GM21529 (cell line): ENCODE measurements at regions not wholly inside any gene's neighbourhood (a gene's known extent, or its start where the extent isn't known, plus 50 kb on each side); places are given as distances from the start of the nearest gene placed in this dataset.

Experiments used
- ATAC-seq: cut with Tn5 transposase; IDR thresholded peaks from one replicate; pipeline ENCODE4 v1.9.1; 2021; ENCODE audit not compliant: unreplicated experiment

DNA sequence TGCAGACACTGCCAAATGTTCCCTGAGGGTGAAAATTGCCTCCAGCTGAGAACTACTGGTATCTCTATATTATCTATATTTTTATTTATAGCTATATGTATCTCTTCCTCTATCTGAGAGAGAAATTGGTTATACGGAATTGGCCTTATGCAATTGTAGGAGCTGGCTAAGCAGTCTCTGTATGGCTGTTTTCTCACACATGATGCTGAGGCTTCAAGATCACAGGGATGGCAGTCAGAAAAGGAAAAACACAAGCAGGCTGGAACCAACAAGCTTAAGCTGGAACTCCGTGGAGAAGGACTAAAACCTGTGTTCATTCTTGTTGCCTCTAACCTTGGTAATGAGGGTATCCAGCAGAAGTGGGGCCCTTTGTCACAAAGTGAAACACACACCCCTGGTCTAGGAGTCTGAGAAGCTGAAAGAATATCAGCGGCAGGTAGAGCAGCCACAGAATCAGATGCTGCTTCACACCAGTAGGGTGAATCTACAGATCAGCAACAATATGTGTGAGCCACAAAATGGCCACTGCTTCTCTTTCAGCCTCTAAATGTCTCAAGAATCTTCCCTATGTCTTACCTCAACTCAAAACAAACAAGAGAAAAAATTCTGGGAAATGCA lies 166.5 kb upstream of the PPP1R2C start:
- no peak for ATAC-seq

DNA sequence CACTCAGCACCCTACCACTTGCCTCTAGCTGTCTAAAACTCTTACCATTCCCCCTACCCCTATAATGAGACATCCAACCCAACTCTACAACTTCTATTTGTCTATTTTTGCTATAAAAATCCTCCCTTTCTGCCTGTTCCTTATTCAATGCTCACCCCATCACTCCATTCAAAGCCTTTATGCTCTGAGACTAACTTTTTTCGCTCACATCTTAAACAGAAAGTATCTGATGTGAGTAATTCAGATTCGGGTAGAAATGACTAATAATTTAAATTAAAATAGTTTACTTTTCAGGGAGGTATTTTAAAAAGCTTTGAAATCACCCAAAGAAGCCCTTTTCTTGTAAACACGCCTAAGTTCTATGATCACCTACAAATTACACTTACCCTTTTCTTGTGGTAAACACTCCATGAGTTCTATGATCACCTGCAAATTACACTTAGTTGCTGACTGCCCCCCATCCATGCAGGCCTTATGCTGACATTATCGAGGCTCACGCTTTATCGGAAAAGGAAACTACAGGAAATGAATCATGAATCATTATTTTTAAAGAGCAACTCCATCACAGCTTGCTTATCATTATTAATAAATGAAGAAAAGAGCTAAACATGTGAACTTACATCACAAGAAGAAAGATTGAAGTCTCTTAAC lies 168.7 kb upstream of the PPP1R2C start:
- no peak for ATAC-seq

DNA sequence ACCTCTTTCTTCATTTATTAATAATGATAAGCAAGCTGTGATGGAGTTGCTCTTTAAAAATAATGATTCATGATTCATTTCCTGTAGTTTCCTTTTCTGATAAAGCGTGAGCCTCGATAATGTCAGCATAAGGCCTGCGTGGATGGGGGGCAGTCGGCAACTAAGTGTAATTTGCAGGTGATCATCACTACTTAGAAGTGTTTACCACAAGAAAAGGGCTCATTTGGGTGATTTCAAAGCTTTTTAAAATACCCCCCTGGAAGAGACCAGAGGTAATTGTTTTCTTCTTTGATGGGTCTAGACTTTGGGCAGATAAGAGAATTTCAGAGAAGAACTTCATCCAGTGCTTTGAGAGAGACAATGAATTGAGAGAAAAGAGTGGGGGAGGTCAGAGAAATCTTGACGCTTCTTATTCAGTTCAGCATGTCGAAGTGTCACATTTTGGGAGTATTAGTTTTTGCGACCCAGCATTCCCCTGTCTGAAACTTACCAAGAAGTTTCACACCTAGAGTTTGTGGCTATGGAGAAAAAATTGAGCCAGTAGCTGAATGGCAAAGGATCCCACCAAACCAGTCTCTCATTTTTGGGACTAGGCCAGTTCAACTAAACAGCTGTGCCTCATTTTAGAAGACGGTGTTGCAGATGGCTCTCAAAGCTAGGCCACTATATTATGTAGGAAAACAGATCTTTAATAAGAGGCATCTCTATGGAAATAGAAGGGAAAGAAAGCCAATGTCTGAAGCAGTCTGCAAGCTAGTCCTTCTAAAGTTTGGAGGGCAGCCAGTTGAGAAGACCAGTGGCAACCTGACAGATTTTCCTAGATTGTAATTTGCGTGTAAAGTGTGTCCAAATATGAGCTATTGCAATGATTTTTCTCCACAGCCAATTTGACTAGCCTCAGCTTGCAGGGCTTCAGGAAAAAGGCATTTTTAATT lies 171.0 kb upstream of the PPP1R2C start:
- no peak for ATAC-seq

DNA sequence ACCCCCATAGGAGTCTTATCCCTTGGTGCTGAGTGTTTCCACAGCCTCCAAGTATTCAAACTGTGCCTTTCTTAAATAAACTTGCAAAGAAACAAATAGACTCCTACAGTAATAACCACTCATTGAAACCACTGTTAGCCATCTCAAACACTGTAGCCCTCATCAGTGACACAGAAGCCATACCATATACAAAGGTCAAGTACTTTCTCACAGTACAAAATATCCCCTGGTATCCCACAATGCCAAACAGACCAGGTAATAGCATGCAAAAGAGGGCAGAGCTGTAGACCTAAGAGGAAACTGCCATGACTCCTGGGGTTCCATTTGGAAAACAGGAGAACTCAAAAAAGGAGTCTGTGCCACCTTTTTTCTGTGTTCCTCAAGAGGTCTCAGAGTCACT lies 173.8 kb upstream of the PPP1R2C start:
- no peak for ATAC-seq

DNA sequence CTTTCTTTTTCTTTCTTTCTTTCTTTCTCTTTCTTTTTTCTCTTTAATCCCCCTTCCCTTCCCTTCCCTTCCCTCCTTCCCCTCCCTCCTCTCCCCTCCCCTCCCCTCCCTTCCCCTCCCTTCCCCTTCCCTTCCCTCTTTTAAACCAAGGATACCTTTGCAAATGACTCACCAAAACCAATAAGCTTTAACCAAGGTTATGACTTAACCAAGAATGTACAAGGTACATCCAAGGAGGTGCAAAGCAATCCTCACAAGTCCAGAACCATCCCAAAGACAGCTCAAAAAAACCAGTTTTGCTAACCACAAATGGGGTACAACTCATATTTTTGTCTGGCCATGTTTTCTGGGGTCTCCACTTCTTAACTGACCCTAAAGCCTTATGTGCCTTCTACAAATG lies 174.7 kb upstream of the PPP1R2C start:
- ATAC-seq: no peak

DNA sequence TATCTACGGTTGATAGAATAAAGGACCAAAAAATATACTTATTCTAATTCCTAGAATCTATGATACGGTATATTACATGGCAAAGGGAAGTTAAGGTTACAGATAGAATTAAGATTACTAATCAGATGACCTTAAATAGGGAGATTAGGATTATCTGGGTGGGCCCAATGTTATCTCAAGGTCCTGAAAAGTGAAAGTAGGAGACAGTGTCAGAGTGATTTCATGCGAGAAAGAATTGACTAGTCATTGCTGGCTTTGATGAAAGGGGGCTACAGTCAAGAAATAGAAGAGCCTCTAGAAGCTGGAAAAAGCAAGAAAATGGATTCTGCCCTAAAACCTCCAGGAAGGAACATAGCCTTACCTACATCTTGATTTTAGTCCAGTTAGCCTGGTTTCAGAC lies 176.9 kb upstream of the PPP1R2C start:
- ATAC-seq: peak; percentile 23

DNA sequence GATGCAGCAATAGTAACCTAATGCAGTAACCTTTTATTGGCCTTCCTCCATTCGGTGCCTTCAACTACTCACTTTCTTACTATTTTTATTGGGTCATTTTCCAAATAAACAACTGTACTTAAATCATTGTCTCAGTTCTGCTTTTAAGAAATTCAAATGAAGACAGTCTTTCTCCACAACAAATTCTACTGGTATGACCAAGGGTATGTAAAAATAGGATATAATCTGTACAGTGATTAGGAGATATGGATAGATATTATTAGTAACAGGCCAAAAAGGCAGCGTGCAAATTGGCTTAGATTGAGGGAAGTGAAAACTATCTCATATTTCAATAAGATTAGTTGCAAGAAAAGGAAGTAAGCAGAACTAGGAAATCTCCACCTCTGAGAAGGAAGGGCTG lies 177.4 kb upstream of the PPP1R2C start:
- peak; percentile 88 for ATAC-seq

DNA sequence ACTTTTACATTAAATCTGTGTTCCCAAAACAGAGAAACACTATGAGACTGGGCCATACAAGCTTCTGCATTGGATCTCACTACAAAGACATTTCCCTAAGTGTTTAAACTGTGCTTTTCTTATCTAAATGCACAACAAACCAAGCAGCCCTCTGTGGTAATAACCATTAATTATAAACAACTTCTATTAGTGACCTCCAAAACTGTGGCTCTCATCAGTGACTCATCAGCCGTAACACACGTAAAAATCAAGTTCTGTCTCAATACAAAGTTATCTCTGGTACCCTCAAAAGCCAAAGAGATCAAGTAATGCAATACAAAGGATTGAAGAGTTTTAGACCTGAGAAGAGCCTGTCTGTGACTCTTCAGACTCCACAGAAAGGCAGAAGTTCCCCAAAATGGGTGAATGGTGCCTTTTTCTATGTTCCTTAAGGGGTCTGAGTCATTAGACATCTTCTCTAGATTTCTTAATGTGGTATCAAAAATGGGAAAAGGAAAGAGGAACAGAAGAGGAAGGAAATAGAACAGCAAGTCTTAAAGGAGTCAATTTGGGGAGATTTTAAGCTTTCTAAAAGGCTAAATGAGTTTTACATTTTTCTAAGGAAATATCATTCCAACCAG lies 189.8 kb upstream of the PPP1R2C start:
- ATAC-seq: no peak

DNA sequence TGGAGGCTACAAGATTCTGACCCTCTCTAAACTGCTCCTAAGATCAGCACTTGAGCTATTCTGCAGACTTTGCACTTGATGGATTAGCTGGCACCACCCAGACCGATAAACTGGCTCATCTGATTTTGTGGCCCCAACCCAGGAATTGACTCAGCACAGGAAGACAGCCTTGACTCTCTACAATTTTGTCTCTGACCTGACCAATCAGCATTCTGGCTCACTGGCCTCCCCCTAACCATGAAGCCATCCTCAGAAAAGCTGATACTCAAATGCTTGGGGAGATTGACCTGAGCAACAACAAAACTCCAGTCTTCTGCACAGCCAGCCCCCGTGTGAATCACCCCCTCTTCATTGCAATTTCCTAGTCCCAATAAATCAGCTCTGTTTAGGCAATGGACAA lies 195.4 kb upstream of the PPP1R2C start:
- ATAC-seq: no peak

DNA sequence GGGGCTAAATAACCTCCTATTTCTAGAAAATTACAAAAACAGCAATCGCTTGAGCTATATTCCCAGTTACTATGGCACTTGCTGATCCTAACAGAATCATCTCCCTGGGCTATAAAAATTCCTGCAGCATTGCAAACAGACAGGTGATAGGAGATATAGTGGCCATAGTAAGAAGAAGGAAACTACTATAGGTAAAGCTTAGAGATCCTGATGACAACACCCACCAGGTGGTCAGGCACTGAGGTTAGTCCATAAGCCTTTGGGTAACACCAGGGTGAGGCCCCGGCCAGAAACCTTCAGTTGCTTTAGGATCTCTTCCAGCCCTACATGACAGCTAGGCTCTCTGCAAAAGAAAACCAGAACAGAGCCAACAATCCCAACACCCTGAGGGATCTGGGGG lies 197.9 kb upstream of the PPP1R2C start:
- ATAC-seq: no peak

DNA sequence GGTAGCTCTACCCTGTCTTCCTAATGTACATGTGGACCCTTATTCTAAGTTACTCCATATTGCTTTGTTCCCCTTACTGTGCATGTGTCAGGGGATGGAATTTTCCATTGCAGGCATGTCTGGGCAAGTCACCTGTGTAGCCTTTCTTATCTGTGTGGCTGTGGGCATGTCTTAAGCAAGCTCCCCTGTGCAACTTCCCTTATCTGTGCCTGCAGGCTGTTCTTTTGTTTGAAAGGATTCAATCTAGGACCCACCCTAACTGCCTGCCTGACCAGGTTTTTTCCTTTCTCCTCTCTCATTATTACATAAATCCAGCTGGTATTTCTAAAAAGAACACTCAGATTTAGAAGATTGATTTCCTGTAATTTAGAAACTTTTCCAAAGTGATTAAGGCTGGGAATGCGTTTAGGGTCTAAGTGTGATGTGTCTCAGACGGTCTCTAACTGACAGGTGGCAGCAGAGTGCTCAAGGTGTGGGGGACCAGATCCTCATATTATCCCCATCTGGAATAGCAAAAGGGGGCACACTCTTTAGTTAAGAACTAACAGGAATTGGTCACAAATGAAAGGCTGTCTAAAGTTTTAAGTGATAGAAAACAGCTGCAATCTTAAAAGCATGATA lies 198.9 kb upstream of the PPP1R2C start:
- no peak for ATAC-seq

DNA sequence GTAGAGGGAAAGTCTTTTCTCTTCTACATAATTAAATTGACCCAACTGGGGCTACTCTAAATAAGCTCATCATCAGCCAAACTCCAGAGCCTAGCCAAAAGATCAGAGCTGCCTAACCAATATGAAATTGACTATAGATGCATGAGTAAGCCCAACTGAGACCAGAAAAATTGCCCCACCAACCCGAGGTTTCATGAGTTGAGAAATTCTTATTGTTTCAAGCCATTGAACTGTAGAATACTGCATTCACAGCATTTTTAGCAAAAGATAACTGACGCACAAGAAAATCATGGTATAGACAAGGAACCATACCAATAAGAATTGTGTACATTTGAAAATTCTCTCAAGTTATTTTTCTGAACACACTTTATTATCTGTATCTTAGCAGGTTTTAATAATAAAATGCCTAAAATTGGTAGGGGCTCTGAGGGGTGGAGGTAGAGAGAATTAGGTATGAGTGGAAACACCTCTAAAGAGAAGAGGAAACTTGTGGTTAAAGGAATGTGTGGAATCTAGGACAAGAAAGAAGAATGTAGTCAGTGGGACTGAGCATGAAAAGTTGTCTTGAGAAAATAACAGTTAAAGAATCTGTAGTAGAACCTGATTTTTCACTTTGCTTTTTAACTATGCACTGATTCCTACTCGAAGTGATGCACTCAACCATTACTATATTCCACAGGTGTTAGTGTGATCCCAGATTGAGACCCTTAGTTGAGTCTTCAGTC lies 200.9 kb upstream of the PPP1R2C start:
- ATAC-seq: no peak

DNA sequence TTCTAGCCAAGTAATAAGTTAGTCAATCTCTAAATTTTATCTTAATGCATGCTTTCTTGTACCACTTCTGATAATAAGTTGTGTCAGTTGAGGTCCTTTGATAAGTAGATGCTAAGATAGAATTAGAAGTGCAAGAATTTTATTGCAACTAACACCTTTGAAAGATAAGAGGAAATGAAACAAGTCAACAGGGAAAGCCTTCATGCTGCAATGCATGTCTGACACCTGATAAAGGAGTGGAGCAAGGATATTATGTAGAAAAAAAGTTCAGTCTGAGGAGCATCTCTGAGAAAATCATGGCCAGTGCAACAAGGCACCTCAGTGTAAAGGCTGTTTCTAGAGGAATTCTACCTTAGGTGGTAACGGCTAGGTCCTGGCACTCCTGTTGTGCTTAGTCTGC lies 210.7 kb upstream of the PPP1R2C start:
- no peak for ATAC-seq

DNA sequence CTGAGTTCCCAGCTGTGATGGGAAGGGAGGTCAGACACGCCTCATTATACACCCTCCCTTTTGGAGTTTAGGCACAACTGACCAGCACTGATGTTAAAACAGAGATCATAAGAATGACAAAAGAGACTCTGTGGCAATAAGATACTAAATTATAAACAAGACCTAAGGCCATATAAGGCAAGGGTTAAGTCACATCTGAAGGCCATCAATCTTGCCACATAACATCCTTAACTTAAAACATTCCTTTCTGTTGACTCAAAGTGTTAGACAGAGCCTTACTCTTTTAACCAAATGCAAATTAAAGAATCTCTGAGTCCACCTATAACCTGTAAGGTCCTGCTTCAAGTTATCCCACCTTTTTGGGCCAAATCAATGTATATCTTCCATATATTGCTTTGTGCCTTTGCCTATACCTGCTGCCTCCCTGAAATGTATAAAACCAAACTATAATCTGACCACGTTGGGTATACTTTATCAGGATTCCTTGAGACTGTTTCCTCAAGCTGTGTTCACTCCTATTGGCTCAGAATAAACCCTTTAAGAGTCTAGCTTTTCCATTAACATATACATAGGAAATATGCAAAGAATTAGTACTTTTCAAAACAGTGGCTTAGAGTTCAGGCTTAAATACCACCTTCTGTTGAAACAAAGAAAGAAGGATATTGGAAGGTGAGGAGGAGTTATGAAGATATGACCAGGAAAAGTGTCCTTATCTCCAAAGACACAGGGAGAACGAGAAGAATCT lies 214.4 kb upstream of the PPP1R2C start:
- ATAC-seq: no peak

DNA sequence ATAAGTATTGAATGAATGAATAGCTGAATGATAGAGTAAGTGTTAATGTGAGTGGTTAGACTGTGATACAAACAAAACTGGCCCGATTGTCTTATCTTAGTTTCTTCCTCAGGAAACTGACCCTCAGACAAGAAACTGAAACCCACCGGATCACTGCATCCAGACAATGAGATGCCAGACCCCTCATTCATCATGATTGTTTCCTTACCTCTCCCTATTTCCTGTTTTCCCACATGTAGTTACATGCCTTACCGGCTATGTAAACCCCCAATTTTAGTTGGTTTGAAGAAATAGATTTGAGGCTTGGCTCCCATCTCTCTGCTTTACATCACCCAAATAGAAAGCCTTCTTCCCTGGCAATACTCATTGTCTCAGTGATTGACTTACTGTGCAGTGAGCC lies 218.9 kb upstream of the PPP1R2C start:
- ATAC-seq: no peak

DNA sequence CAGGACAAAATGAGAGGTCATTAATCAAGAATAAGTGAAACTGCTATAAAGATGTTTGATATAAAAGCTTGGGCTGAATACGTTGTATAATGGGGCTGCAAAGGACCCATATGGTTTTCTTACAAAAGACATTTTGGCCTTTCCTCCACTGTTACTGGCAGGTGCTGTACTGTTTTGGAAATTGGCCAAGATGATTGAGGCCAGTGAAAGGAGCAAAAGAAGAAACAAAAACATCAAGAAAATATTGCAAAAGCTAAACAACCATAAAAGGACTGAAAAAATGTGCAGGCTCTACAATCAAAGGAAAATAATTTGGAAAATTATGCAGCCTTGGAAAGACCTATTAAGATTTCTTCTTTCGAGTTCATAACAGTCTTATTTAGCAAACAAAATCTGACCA lies 222.2 kb upstream of the PPP1R2C start:
- no peak for ATAC-seq

DNA sequence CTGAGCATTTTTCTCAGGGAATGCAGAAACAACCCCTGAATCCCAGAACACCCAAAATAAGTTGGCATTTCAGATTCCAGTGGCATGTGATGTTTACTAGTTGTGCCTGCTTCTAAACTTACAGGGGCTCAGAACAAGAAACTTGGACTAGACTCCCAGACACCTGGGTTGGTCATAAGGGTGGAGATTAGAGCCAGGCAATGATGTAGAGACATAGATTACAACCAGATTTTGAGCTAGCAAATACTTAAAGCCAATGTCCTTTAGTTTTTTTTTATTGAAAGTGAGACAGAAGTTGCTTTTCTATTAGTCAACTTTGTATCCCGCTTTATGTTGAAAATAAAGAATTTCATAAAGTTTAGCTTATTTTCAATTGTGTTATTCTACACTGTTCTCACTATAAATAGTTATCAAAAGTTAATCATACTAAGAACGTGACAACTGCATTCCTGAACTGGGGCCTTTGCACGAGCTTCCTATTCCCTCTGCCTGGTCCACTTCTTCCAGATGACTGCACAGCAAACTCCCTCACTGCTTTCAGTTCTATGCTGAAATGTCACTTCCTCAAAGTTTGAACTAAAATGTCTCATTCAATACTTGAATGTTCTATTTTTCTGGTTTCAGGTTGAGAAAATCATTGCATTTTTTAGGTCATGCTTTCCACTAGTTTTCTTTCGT lies 224.7 kb upstream of the PPP1R2C start:
- ATAC-seq: peak; percentile 92

DNA sequence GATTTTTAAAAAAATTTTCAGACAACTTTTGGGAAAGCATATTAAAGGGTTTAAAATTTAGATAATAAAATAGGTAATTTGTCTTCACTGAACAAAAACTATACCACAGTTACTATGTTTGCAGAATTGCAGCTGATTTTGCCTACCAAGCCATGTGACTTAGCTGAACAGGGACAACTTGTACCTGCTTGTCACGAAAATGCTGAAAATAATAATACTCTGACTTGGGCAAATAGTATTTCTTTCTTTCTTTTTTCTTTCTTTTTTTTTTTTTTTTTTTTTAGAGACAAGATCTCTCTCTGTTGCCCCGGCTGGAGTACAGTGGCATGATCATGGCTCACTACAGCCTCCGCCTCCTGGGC lies 225.2 kb upstream of the PPP1R2C start:
- ATAC-seq: peak; percentile 28

DNA sequence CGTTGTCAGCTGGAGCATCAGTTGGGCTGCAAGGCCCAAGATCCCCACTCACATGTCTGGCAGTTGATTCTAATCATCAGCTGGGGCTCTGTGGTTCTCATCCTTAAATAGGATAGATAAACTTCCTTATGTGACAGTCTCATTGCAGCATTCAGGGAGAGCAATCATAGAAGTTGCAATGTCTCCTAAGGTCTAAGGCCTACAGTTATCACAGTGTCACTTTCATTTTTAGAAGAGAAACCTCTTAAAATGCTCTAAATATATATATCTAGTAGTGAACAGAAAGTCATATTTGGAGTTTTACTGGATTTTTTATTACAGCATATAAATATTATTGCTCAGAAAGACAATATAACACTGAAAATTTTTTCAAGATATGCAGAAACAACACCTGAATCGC lies 226.0 kb upstream of the PPP1R2C start:
- peak; percentile 34 for ATAC-seq
